Left lung (tissue), 4 donors: ENCODE measurements at regions not wholly inside any gene's neighbourhood (a gene's known extent, or its start where the extent isn't known, plus 50 kb on each side); places are given as distances from the start of the nearest gene placed in this dataset.
A peak's percentile ranks its signal among the peaks of the same experiment; 100 is the strongest.
"Not testable (repeated sequence)": the region's sequence is repeated elsewhere in the genome, so short reads cannot be mapped to it uniquely, and the experiment has no call there.

ENCODE experiments used
- ATAC-seq: fragments of 200-7000 bp; cut with Tn5 transposase; one replicate; pipeline ENCODE4 v1.9.1; 2020; ENCODE audit warnings: moderate library complexity
- DNase-seq, 4 donors: peaks; one replicate each; pipeline ENCODE4 v3.0.0-alpha.2; 2013 to 2020
- H3K27ac ChIP-seq, 2 donors: fragments of 200-600 bp; sonication (generic) in 1 of 2; one replicate each; pipeline versions ENCODE4 v1.5.0 to v1.8.0; 2020 to 2021
- H3K27me3 ChIP-seq, 2 donors: fragments of 200-600 bp; sonication (generic) in 1 of 2; one replicate each; pipeline versions ENCODE4 v1.5.0 to v1.8.0; 2020 to 2021
- H3K36me3 ChIP-seq, 2 donors: fragments of 200-600 bp; sonication (generic) in 1 of 2; one replicate each; pipeline versions ENCODE4 v1.5.0 to v1.8.0; 2020 to 2021
- H3K4me1 ChIP-seq, 2 donors: fragments of 200-600 bp; one replicate each; pipeline ENCODE4 v1.8.0; 2021
- H3K4me3 ChIP-seq, 2 donors: fragments of 200-600 bp; sonication (generic) in 1 of 2; one replicate each; pipeline versions ENCODE4 v1.5.0 to v1.8.0; 2020 to 2021; ENCODE audit warnings: mild to moderate bottlenecking in 1 of 2
- H3K9me3 ChIP-seq, 2 donors: fragments of 200-600 bp; sonication (generic) in 1 of 2; one replicate each; pipeline versions ENCODE4 v1.5.0 to v1.8.0; 2020 to 2021
- intact Hi-C, 2 donors: fragments of 100-400 bp; cut with DNase I; formaldehyde crosslinking; loops; one replicate each; pipeline versions ENCODE4 v1.11.2 to v1.14.2; 2022
- TF ChIP-seq, protein P1 (sequence below), 2 donors: fragments of 200-600 bp; sonication (generic) in 1 of 2; IDR thresholded peaks; one replicate each; pipeline versions ENCODE4 v1.5.0 to v1.8.0; 2021; ENCODE audit warnings: antibody characterized with exemption in 2 of 2
- donor health status: DM: no; HTN: yes; CAD: no.
- donor health status: DM: no; HTN: no; CAD: no.

DNA sequence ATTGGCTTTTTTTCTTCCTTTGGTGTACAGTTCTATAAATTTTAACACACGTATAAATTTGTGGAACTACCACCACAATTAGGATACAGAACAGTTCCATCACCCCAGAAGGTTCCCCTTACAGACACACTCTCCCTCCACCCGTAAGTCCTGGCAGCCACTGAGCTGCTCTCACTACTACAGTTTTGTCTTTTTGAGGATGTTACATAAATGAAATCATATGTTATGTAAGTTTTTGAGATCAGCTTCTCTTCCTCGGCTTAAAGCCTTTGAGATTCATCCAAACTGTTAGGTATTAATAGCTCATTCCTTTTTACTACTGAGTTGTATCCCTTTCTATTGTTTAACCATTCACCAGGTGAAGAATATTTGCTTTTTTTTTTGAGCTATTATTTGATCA is 74.3 kb upstream of the SLC24A4 start:
- peak overlapping the region in 1 of 2 donors; percentile 68 for H3K27ac ChIP-seq
- peaks cover 0 to 16% of the 10 kb centered on the region in 2 donors for H3K27me3 ChIP-seq
- H3K4me3 ChIP-seq, result no peak overlapping the region
- TF ChIP-seq, protein P1, sequence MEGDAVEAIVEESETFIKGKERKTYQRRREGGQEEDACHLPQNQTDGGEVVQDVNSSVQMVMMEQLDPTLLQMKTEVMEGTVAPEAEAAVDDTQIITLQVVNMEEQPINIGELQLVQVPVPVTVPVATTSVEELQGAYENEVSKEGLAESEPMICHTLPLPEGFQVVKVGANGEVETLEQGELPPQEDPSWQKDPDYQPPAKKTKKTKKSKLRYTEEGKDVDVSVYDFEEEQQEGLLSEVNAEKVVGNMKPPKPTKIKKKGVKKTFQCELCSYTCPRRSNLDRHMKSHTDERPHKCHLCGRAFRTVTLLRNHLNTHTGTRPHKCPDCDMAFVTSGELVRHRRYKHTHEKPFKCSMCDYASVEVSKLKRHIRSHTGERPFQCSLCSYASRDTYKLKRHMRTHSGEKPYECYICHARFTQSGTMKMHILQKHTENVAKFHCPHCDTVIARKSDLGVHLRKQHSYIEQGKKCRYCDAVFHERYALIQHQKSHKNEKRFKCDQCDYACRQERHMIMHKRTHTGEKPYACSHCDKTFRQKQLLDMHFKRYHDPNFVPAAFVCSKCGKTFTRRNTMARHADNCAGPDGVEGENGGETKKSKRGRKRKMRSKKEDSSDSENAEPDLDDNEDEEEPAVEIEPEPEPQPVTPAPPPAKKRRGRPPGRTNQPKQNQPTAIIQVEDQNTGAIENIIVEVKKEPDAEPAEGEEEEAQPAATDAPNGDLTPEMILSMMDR (IDR thresholded peaks at IDR 0.05), result no peak
- ATAC-seq (peak; percentile 42), DNase-seq (no peak)
- peaks cover 0 to 22% of the 10 kb centered on the region in 2 donors for H3K9me3 ChIP-seq
- intact Hi-C loops, result no loop called here
- H3K4me1 ChIP-seq, result peaks cover 0 to 16% of the 10 kb centered on the region in 2 donors
- no peaks in the 10 kb centered on the region for H3K36me3 ChIP-seq

DNA sequence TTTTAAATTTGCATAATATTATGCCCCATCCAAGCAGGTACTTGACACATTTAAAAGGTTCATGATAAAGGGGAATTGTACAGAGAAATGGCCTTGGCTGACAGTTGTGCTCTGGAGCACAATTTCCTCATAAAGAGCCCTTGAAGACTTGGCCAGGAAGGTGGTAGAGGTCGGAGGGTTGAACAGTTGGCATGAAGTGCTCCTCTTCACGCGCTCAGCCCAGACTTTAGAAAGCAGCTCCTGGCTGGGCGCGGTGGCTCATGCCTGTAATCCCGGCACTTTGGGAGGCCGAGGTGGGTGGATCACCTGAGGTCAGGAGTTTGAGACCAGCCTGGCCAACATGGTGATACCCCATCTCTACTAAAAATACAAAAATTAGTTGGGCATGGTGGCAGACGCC is 72.6 kb upstream of the SLC24A4 start:
- DNase-seq, H3K36me3 ChIP-seq, intact Hi-C loops, H3K27ac ChIP-seq, H3K4me3 ChIP-seq, H3K9me3 ChIP-seq: not testable (repeated sequence)
- Histone ChIP-seq H3K4me1 (peaks cover 0 to 16% of the 10 kb centered on the region in 2 donors), H3K27me3 (peaks cover 9 to 32% of the 10 kb centered on the region in 2 donors)
- ATAC-seq, result peak; percentile 59

DNA sequence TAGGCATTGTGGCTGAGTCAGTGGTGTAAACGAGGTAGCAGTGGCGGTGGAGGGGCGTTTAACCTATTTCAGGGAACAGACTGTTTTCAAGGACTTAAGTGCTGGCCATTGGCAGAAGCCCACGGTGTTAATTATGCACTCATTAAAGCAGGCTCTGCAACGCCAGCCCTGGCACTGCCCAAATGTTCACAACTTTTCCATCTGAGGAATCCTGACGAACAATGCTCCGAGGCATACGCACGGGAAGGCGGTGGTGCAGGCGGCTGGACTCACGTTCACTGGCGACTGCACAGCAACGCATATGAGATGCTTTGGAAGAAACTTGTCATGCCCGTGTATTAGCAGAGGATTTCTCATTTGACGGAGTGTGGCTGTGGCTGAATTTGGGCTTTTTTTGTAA is 70.6 kb upstream of the SLC24A4 start:
- Histone ChIP-seq H3K9me3 (no peaks in the 10 kb centered on the region), H3K4me3 (no peak overlapping the region), H3K36me3 (no peaks in the 10 kb centered on the region), H3K27me3 (peaks cover 10 to 52% of the 10 kb centered on the region in 2 donors), H3K4me1 (peaks cover 0 to 11% of the 10 kb centered on the region in 2 donors), H3K27ac (no peak overlapping the region)
- intact Hi-C loops, result no loop called here
- TF ChIP-seq, protein P1 (IDR thresholded peaks at IDR 0.05), result no peak
- DNase-seq (no peak), ATAC-seq (no peak)

DNA sequence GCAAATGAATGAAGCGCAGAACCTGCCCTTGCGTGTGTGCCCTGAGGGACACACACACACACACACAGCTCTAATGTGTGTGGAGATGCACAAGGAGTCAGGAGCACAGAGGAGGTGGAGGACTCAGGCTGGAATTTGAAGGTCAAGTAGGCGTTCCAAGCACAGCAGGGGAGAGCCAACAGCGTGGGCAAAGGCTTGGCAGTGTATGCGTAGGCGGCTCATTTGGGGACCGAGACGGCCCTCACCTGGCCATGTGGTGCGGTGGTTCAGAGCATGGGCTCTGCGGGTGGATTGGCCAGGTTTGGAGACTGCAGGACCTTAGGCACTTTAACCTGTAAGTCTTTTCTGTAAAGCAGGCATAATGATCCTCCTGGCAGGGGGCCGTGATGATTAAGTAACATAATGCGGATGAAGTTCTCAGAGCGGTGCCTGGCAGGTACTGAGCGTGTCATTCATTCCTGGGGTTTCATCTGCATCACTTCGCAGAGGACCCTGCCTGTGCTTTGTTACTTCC is 69.5 kb upstream of the SLC24A4 start:
- intact Hi-C loops, result no loop called here
- TF ChIP-seq, protein P1 (IDR thresholded peaks at IDR 0.05), result no peak
- peak in 1 of 4 donors; percentile 71 for DNase-seq
- no peaks in the 10 kb centered on the region for H3K9me3 ChIP-seq
- peaks cover 0 to under 1% of the 10 kb centered on the region in 2 donors for H3K4me1 ChIP-seq
- H3K27ac ChIP-seq, result no peak overlapping the region
- H3K27me3 ChIP-seq, result peaks cover 10 to 55% of the 10 kb centered on the region in 2 donors
- no peak overlapping the region for H3K4me3 ChIP-seq
- no peaks in the 10 kb centered on the region for H3K36me3 ChIP-seq
- ATAC-seq, result peak; percentile 43

DNA sequence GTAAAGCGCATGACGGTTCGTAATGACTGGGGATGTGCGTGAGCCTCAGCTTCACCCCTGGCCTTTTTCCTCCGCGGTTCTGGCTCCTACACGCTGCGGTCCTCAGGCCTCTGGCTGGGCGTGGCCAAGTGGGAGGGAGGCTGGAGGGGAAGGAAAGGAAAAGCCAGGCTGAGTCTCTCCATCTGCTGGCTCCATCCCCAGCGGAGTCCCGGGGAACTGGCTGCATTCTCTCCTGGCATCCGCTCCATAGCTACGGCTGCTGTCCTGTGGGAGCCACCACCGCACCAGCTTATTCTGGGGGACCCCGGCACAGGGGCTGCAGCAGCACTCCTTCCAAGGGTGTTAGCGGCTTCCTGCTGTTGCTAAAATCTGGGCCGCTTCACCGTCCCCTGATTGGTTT is 68.2 kb upstream of the SLC24A4 start:
- TF ChIP-seq, protein P1 (IDR thresholded peaks at IDR 0.05), result no peak
- Histone ChIP-seq H3K27ac (no peak overlapping the region), H3K9me3 (no peaks in the 10 kb centered on the region), H3K4me1 (no peaks in the 10 kb centered on the region), H3K36me3 (no peaks in the 10 kb centered on the region), H3K4me3 (no peak overlapping the region), H3K27me3 (peaks cover 10 to 55% of the 10 kb centered on the region in 2 donors)
- intact Hi-C loops, result no loop called here
- DNase-seq (peak in 3 of 4 donors; percentile 50 to 77 (median 60)), ATAC-seq (peak; percentile 66)

DNA sequence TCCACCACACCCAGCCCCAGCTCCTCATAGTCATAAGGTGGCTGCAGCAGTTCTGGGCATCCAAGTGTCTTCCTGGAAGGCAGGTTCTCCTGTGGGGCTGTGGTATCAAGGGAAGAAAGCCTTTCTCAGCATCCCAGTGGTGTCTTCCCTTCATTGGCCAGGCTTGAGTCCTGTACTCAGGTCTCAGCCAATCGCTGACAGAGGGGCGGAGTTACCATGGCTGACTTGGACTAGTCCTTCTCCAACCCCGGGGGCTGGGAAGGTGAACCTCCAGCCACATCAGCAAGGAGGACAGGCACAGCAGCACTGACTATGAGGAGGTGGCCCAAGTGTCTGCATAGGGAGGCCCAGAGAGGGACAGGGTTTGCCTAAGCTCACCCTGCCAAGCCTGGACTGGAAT is 64.0 kb upstream of the SLC24A4 start:
- H3K27me3 ChIP-seq, result peaks cover 10 to 37% of the 10 kb centered on the region in 2 donors
- no peak for ATAC-seq
- no peak overlapping the region for H3K27ac ChIP-seq
- H3K9me3 ChIP-seq, result no peaks in the 10 kb centered on the region
- H3K4me1 ChIP-seq, result peaks cover 0 to 7% of the 10 kb centered on the region in 2 donors
- TF ChIP-seq, protein P1 (IDR thresholded peaks at IDR 0.05), result no peak
- no peaks in the 10 kb centered on the region for H3K36me3 ChIP-seq
- DNase-seq, result no peak
- no peak overlapping the region for H3K4me3 ChIP-seq
- intact Hi-C loops, result no loop called here
